Tibial nerve (tissue), 4 donors: ENCODE measurements at regions not wholly inside any gene's neighbourhood (a gene's known extent, or its start where the extent isn't known, plus 50 kb on each side); places are given as distances from the start of the nearest gene placed in this dataset.
"Not testable (repeated sequence)": the region's sequence is repeated elsewhere in the genome, so short reads cannot be mapped to it uniquely, and the experiment has no call there.

ENCODE experiments used
- EP300 ChIP-seq, 2 donors: sonication (generic); formaldehyde crosslinking; IDR thresholded peaks; one replicate each; pipeline ENCODE4 v1.6.1; 2017; ENCODE audit warnings: antibody characterized with exemption in 2 of 2, mild to moderate bottlenecking in 1 of 2
- POLR2A ChIP-seq, 2 donors: fragments of 450-650 bp; IDR thresholded peaks; one replicate each; pipeline ENCODE4 v1.6.1; 2017; ENCODE audit warnings: antibody characterized with exemption in 2 of 2, mild to moderate bottlenecking in 2 of 2, moderate library complexity in 2 of 2
- TF ChIP-seq, protein P1 (sequence below), 5 experiments: fragments of 200-600 bp in 3 of 5; fragments of 450-650 bp in 2 of 5; sonication (generic) in 3 of 5; IDR thresholded peaks; one replicate each; pipeline ENCODE4 v1.5.1; 2016 to 2019; ENCODE audit warnings: antibody characterized with exemption in 5 of 5, mild to moderate bottlenecking in 3 of 5, moderate library complexity in 2 of 5

DNA sequence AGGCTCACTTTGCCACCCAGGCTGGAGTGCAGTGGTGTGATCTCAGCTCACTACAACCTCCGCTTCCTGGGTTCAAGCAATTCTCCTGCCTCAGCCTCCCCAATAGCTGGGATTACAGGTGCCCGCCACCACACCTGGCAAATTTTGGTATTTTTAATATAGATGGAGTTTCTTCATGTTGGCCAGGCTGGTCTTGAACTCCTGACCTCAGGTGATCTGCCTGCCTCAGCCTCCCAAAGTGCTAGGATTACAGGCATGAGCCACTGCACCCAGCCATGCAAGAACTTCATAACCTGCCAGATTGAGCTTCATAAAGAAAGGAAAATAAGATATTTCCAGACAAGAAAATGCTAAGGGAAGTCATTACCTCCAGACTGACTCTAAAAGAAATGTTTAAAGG, 4467.2 kb upstream of the OR11H1 start:
- TF ChIP-seq, protein P1, sequence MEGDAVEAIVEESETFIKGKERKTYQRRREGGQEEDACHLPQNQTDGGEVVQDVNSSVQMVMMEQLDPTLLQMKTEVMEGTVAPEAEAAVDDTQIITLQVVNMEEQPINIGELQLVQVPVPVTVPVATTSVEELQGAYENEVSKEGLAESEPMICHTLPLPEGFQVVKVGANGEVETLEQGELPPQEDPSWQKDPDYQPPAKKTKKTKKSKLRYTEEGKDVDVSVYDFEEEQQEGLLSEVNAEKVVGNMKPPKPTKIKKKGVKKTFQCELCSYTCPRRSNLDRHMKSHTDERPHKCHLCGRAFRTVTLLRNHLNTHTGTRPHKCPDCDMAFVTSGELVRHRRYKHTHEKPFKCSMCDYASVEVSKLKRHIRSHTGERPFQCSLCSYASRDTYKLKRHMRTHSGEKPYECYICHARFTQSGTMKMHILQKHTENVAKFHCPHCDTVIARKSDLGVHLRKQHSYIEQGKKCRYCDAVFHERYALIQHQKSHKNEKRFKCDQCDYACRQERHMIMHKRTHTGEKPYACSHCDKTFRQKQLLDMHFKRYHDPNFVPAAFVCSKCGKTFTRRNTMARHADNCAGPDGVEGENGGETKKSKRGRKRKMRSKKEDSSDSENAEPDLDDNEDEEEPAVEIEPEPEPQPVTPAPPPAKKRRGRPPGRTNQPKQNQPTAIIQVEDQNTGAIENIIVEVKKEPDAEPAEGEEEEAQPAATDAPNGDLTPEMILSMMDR (IDR thresholded peaks at IDR 0.05): not testable (repeated sequence)
- TF ChIP-seq POLR2A, EP300 (IDR thresholded peaks at IDR 0.05): not testable (repeated sequence)
